H1 (cell line): ENCODE measurements at regions not wholly inside any gene's neighbourhood (a gene's known extent, or its start where the extent isn't known, plus 50 kb on each side); places are given as distances from the start of the nearest gene placed in this dataset.

Experiments
- CTCF ChIA-PET: fragments of 300-600 bp; sonication (Branson Sonifier 250); formaldehyde crosslinking; loops from one replicate; lab custom pipeline; 2021; ENCODE audit not compliant: partially characterized antibody; lab: Charles Lee
- POLR2A ChIA-PET: fragments of 300-600 bp; sonication (Branson Sonifier 250); formaldehyde crosslinking; loops from one replicate; lab custom pipeline; 2021; ENCODE audit warnings: inconsistent platforms; ENCODE audit not compliant: partially characterized antibody; lab: Charles Lee
- DNase-seq, 2 experiments: peaks; one replicate each; pipeline versions ENCODE4 v3.0.0 to v3.0.0-alpha.2; 2010 to 2022; ENCODE audit warnings: low spot score in 2 of 2, low read depth in 1 of 2, mixed read lengths in 1 of 2
- FAIRE-seq: peaks from 2 replicates; lab custom pipeline; 2011; peaks lifted over from hg19 to GRCh38; lab: Jason Lieb, UNC
- H2AFZ ChIP-seq: 2 replicates; pipeline ENCODE4 v1.8.1; 2012; ENCODE audit warnings: low read length, inconsistent platforms
- H2AK5ac ChIP-seq: 2 replicates; pipeline ENCODE4 v1.6.1; 2013; ENCODE audit warnings: low read depth, low read length
- H2BK120ac ChIP-seq: replicated peaks from 2 replicates; pipeline ENCODE3; 2013; ENCODE audit warnings: low read depth, low read length, inconsistent platforms
- H2BK12ac ChIP-seq: 2 replicates; pipeline ENCODE4 v1.6.1; 2013; ENCODE audit warnings: low read depth, low read length
- H2BK15ac ChIP-seq: 2 replicates; pipeline ENCODE4 v1.6.1; 2013; ENCODE audit warnings: low read length
- H2BK20ac ChIP-seq: 2 replicates; pipeline ENCODE4 v1.6.1; 2013; ENCODE audit warnings: low read length
- H2BK5ac ChIP-seq: 2 replicates; pipeline ENCODE4 v1.6.1; 2013; ENCODE audit warnings: low read depth, low read length
- H3K14ac ChIP-seq: 2 replicates; pipeline ENCODE4 v1.6.1; 2013; ENCODE audit warnings: inconsistent platforms; ENCODE audit not compliant: insufficient read length
- H3K18ac ChIP-seq: 2 replicates; pipeline ENCODE4 v1.6.1; 2013; ENCODE audit warnings: low read length; ENCODE audit errors: extremely low read depth
- H3K23ac ChIP-seq: 2 replicates; pipeline ENCODE4 v1.6.1; 2013; ENCODE audit warnings: inconsistent platforms; ENCODE audit not compliant: insufficient read length
- H3K23me2 ChIP-seq: 2 replicates; pipeline ENCODE4 v1.6.1; 2013; ENCODE audit warnings: low read depth, low read length
- H3K27ac ChIP-seq: 2 replicates; pipeline ENCODE4 v1.6.1; 2011; ENCODE audit warnings: low read depth, low read length, inconsistent platforms
- H3K27me3 ChIP-seq, 4 experiments: replicated peaks in 1 of 4; 1 replicate in 1 of 4; 2 replicates in 3 of 4; pipeline versions ENCODE4 v1.6.1 to v1.8.1; 2011 to 2013; ENCODE audit warnings: low read length in 3 of 4, mild to moderate bottlenecking in 3 of 4, inconsistent platforms in 2 of 4, mixed read lengths in 2 of 4, moderate library complexity in 1 of 4; ENCODE audit not compliant: control insufficient read depth in 3 of 4, insufficient read depth in 3 of 4; ENCODE audit errors: extremely low read depth in 1 of 4
- H3K36me3 ChIP-seq, 4 experiments: 2 replicates each; pipeline versions ENCODE4 v1.6.1 to v1.8.1; 2011 to 2013; ENCODE audit warnings: mild to moderate bottlenecking in 4 of 4, low read length in 3 of 4, moderate library complexity in 2 of 4, control low read depth in 1 of 4, inconsistent platforms in 1 of 4; ENCODE audit not compliant: insufficient read depth in 4 of 4, control insufficient read depth in 2 of 4
- H3K4ac ChIP-seq: replicated peaks from 2 replicates; pipeline ENCODE3; 2013; ENCODE audit warnings: low read length, low read depth, mixed read lengths, inconsistent platforms; ENCODE audit not compliant: insufficient read length
- H3K4me1 ChIP-seq, 4 experiments: replicated peaks in 1 of 4; 1 replicate in 1 of 4; 2 replicates in 3 of 4; pipeline versions ENCODE4 v1.6.1 to v1.8.1; 2011 to 2013; ENCODE audit warnings: low read length in 3 of 4, inconsistent platforms in 2 of 4, mixed read lengths in 1 of 4; ENCODE audit not compliant: insufficient read depth in 4 of 4, control insufficient read depth in 3 of 4
- H3K4me2 ChIP-seq, 2 experiments: 2 replicates each; pipeline versions ENCODE4 v1.6.1 to v1.8.1; 2011 to 2013; ENCODE audit warnings: low read depth in 2 of 2, low read length in 2 of 2, control low read depth in 1 of 2, inconsistent platforms in 1 of 2, mild to moderate bottlenecking in 1 of 2; ENCODE audit not compliant: insufficient read depth in 1 of 2
- H3K4me3 ChIP-seq, 4 experiments: fragments of 200-600, 300-600 bp in 1 of 4; sonication (generic), shearing (Covaris generic), sonication (Bioruptor Twin) in 1 of 4; 2 replicates each; pipeline versions ENCODE4 v1.5.1 to v1.8.1; 2011 to 2016; ENCODE audit warnings: low read length in 4 of 4, low read depth in 3 of 4, control low read depth in 2 of 4, inconsistent platforms in 2 of 4, mild to moderate bottlenecking in 2 of 4, mixed read lengths in 1 of 4, moderate library complexity in 1 of 4; ENCODE audit not compliant: insufficient read depth in 2 of 4; ENCODE audit errors: extremely low read depth in 1 of 4
- H3K56ac ChIP-seq: replicated peaks from 2 replicates; pipeline ENCODE3; 2013; ENCODE audit warnings: low read depth, mild to moderate bottlenecking, mixed read lengths, low read length, inconsistent platforms; ENCODE audit not compliant: insufficient read length
- H3K79me1 ChIP-seq: 2 replicates; pipeline ENCODE4 v1.6.1; 2013; ENCODE audit warnings: low read depth, low read length, control low read depth
- H3K79me2 ChIP-seq, 2 experiments: 2 replicates each; pipeline versions ENCODE4 v1.6.1 to v1.8.1; 2012 to 2013; ENCODE audit warnings: low read length in 2 of 2, mild to moderate bottlenecking in 2 of 2, inconsistent platforms in 1 of 2; ENCODE audit not compliant: insufficient read depth in 2 of 2, control insufficient read depth in 1 of 2
- H3K9ac ChIP-seq, 4 experiments: replicated peaks in 1 of 4; 1 replicate in 1 of 4; 2 replicates in 3 of 4; pipeline versions ENCODE4 v1.6.1 to v1.8.1; 2011 to 2013; ENCODE audit warnings: low read depth in 3 of 4, low read length in 3 of 4, control low read depth in 2 of 4, mild to moderate bottlenecking in 2 of 4, moderate library complexity in 2 of 4, inconsistent platforms in 1 of 4; ENCODE audit errors: extremely low read depth in 1 of 4
- H3K9me3 ChIP-seq, 2 experiments: 2 replicates each; pipeline versions ENCODE4 v1.6.1 to v1.8.1; 2012 to 2013; ENCODE audit warnings: mild to moderate bottlenecking in 2 of 2, moderate library complexity in 2 of 2, control low read depth in 1 of 2, inconsistent platforms in 1 of 2, low read depth in 1 of 2, low read length in 1 of 2, mixed read lengths in 1 of 2; ENCODE audit not compliant: insufficient read depth in 2 of 2
- H4K20me1 ChIP-seq, 2 experiments: replicated peaks in 1 of 2; 2 replicates each; pipeline versions ENCODE3 to v1.8.1; 2011 to 2013; ENCODE audit warnings: inconsistent platforms in 2 of 2, low read length in 2 of 2, mild to moderate bottlenecking in 1 of 2; ENCODE audit not compliant: insufficient read depth in 2 of 2, control insufficient read depth in 1 of 2
- H4K5ac ChIP-seq: 2 replicates; pipeline ENCODE4 v1.6.1; 2013; ENCODE audit warnings: low read length, low read depth, mixed read lengths, inconsistent platforms; ENCODE audit not compliant: insufficient read length
- H4K8ac ChIP-seq: 2 replicates; pipeline ENCODE4 v1.8.0; 2013; ENCODE audit warnings: mild to moderate bottlenecking, moderate library complexity, low read length, inconsistent platforms; ENCODE audit not compliant: insufficient read depth; ENCODE audit errors: extremely low read depth
- H4K91ac ChIP-seq: replicated peaks from 2 replicates; pipeline ENCODE3; 2013; ENCODE audit warnings: low read length, mixed read lengths, inconsistent platforms; ENCODE audit not compliant: insufficient read length
- CREB1 ChIP-seq: IDR thresholded peaks from 2 replicates; pipeline ENCODE4 v1.6.1; 2012; ENCODE audit warnings: inconsistent platforms
- EZH2 ChIP-seq: fragments of 200-600 bp; sonication (generic); IDR thresholded peaks from 2 replicates; pipeline ENCODE4 v1.7.1; 2012; ENCODE audit warnings: low read depth, mild to moderate bottlenecking, moderate library complexity, low read length, inconsistent platforms; ENCODE audit not compliant: severe bottlenecking
- GTF2F1 ChIP-seq: IDR thresholded peaks from 2 replicates; pipeline ENCODE4 v1.6.1; 2012; ENCODE audit warnings: low read depth, low read length, improper control_type of control experiment, borderline replicate concordance
- WGBS, 2 experiments: shearing (Covaris generic) in 1 of 2; methylation state at CpG; one replicate each; pipeline versions ENCODE4 v1.1.6 to v1.1.7; 2013 to 2015; ENCODE audit warnings: low lambda C conversion rate in 2 of 2, mixed read lengths in 2 of 2, inconsistent platforms in 1 of 2, low coverage in 1 of 2, missing lambda C conversion rate in 1 of 2; ENCODE audit not compliant: insufficient replicate concordance in 2 of 2, insufficient coverage in 1 of 2, insufficient read length in 1 of 2; ENCODE audit errors: extremely low coverage in 1 of 2, missing lambda C conversion rate in 1 of 2; 5-methylcytosine and 5-hydroxymethylcytosine counted together

DNA sequence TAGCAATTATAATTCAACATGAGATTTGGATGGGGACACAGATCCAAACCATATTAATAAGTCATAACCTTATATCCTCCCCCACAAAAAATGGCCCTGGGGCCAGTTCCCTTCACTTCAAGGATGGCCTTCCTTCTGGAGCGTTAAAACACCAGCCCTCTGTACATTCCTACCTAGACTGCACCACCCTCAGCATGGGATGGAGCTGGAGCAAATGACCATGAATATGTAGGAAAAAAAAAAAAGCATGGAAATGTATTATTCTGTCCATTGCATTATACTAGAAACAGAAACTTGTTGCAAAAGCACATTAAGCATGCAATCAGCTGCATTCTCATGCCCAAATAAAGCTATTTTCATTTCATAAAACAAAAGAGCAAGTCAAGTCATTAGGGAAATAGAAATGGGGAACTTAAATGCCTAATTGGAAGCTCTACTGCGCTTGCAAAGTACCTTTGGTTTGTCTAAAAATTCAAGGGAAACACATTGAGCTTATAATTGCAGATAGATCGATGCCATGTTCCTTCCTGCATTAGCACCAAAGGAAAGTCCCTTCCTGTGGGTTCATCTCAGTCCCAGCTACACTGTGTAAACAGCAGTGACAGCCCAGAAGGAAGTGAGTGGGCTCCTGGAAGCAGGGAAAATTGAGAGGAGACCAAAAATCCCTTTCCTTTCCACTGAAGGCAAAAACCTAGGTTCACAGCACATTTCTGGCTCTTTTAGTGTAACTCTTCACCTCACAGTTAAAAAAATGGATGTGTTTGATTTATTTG lies 252.0 kb upstream of the KLHL29 start:
- H3K4ac ChIP-seq: no peak overlapping the region

More for the DNA sequence above, 252.0 kb upstream of the KLHL29 start:
- Histone ChIP-seq H3K4me3 (no peak overlapping the region), H3K56ac (no peak overlapping the region), H3K4me1 (0 out of 7 replicates have a peak, but pooled peaks cover 0 to 2% (median 2%) of the 10 kb centered on the region in 4 experiments), H3K79me1 (no peaks in the 10 kb centered on the region), H3K9ac (no peak overlapping the region), H2BK20ac (no peak overlapping the region), H3K18ac (no peak overlapping the region), H4K91ac (no peak overlapping the region), H4K20me1 (no peaks in the 10 kb centered on the region), H3K27me3 (no peaks in the 10 kb centered on the region), H2BK12ac (no peak overlapping the region), H3K27ac (no peak overlapping the region), H2AK5ac (no peak overlapping the region), H3K4me2 (no peak overlapping the region), H4K5ac (no peak overlapping the region), H3K23me2 (no peaks in the 10 kb centered on the region), H3K36me3 (no peaks in the 10 kb centered on the region), H2AFZ (no peak overlapping the region), H3K23ac (no peak overlapping the region), H3K9me3 (peaks cover 0 to 6% of the 10 kb centered on the region in 2 experiments; a peak in 1 of 4 replicates), H4K8ac (no peak overlapping the region), H2BK15ac (no peak overlapping the region), H3K79me2 (no peaks in the 10 kb centered on the region), H3K14ac (no peak overlapping the region), H2BK5ac (no peak overlapping the region), H2BK120ac (no peak overlapping the region)
- ChIA-PET POLR2A (no interaction called here), CTCF (interaction anchor here (0.5 to 0.6 kb wide), 2 partner anchors 229 to 563 kb away, joined by 3 read pairs; no protein-coding TSS in a partner anchor)
- FAIRE-seq (no peak), DNase-seq (no peak)
- WGBS, 2 experiments: 96% methylated on average over 3 of the region's 3 CpGs; no CpG with 5 or more reads in 1 of the 2 experiments
- TF ChIP-seq CREB1 (no peak), GTF2F1 (no peak), EZH2 (no peak)
